Activated effector memory CD4-positive, alpha-beta T cell treated with anti-CD3 and anti-CD28 coated beads, Interleukin-2, amount 50 U/mL, for 16 hours (primary cell): ENCODE measurements at regions not wholly inside any gene's neighbourhood (a gene's known extent, or its start where the extent isn't known, plus 50 kb on each side); places are given as distances from the start of the nearest gene placed in this dataset.

ENCODE experiments used
- DNase-seq: peaks from one replicate; pipeline ENCODE4 v3.0.0-alpha.2; 2020

- DNase-seq: peak; percentile 38
Measured at GRCh38 chr20:40961686-40962640, 66.7 kb upstream of the TOP1 start.

- DNase-seq: peak; percentile 90
Measured at GRCh38 chr20:40962733-40963504, 65.7 kb upstream of the TOP1 start.

- DNase-seq: no peak
Measured at GRCh38 chr20:40963505-40963845, 65.1 kb upstream of the TOP1 start.

- DNase-seq: no peak
Measured at GRCh38 chr20:40965671-40966070, 63.0 kb upstream of the TOP1 start.

GRCh38 chr20:40966103-40966502 is 62.5 kb upstream of the TOP1 start:
- DNase-seq: no peak

- no peak for DNase-seq
Measured at GRCh38 chr20:40966516-40967185, 62.0 kb upstream of the TOP1 start.

GRCh38 chr20:40967700-40968099 is 60.9 kb upstream of the TOP1 start:
- no peak for DNase-seq

GRCh38 chr20:40968816-40969562 is 59.6 kb upstream of the TOP1 start:
- DNase-seq: peak; percentile 94

- no peak for DNase-seq
Measured at GRCh38 chr20:40970218-40970617, 58.4 kb upstream of the TOP1 start.

GRCh38 chr20:40977218-40977617 is 51.4 kb upstream of the TOP1 start:
- DNase-seq: no peak

GRCh38 chr20:40978761-40979160 is 49.9 kb upstream of the TOP1 start:
- no peak for DNase-seq
